Activated naive CD4-positive, alpha-beta T cell treated with anti-CD3 and anti-CD28 coated beads, Interleukin-2, amount 50 U/mL, for 24 hours (primary cell): ENCODE measurements at regions not wholly inside any gene's neighbourhood (a gene's known extent, or its start where the extent isn't known, plus 50 kb on each side); places are given as distances from the start of the nearest gene placed in this dataset.

ENCODE experiments used
- H3K27ac Mint-ChIP-seq: one replicate; pipeline ENCODE4 v1.8.0; 2021; ENCODE audit warnings: mild to moderate bottlenecking, mixed read lengths
- H3K27me3 Mint-ChIP-seq: one replicate; pipeline ENCODE4 v1.8.0; 2021; ENCODE audit warnings: mixed read lengths
- H3K36me3 Mint-ChIP-seq: one replicate; pipeline ENCODE4 v1.8.0; 2021; ENCODE audit warnings: mixed read lengths
- H3K4me1 Mint-ChIP-seq: one replicate; pipeline ENCODE4 v1.8.0; 2021; ENCODE audit warnings: mixed read lengths
- H3K4me3 Mint-ChIP-seq: one replicate; pipeline ENCODE4 v1.8.0; 2021; ENCODE audit warnings: mild to moderate bottlenecking, mixed read lengths
- H3K9me3 Mint-ChIP-seq: one replicate; pipeline ENCODE4 v1.8.0; 2021; ENCODE audit warnings: mixed read lengths

GRCh38 chr2:113812204-113812603 lies 55.8 kb upstream of the SLC35F5 start:
- Mint-ChIP-seq H3K27me3 (no peaks in the 10 kb centered on the region), H3K9me3 (peaks cover 4% of the 10 kb centered on the region), H3K27ac (no peak overlapping the region), H3K36me3 (peaks cover 2% of the 10 kb centered on the region), H3K4me1 (no peaks in the 10 kb centered on the region), H3K4me3 (no peak overlapping the region)

- Mint-ChIP-seq H3K27ac (no peak overlapping the region), H3K36me3 (peaks cover 2% of the 10 kb centered on the region), H3K27me3 (no peaks in the 10 kb centered on the region), H3K4me1 (no peaks in the 10 kb centered on the region), H3K9me3 (peaks cover 4% of the 10 kb centered on the region), H3K4me3 (no peak overlapping the region)
Measured at GRCh38 chr2:113809076-113809736, 52.8 kb upstream of the SLC35F5 start.

- peaks cover 2% of the 10 kb centered on the region for H3K36me3 Mint-ChIP-seq
- no peaks in the 10 kb centered on the region for H3K4me1 Mint-ChIP-seq
- no peak overlapping the region for H3K27ac Mint-ChIP-seq
- H3K4me3 Mint-ChIP-seq = no peak overlapping the region
- H3K27me3 Mint-ChIP-seq = no peaks in the 10 kb centered on the region
- H3K9me3 Mint-ChIP-seq = peaks cover 4% of the 10 kb centered on the region
Measured at GRCh38 chr2:113807721-113808120, 51.3 kb upstream of the SLC35F5 start.

GRCh38 chr2:113806217-113806913 lies 49.9 kb upstream of the SLC35F5 start:
- no peaks in the 10 kb centered on the region for H3K27me3 Mint-ChIP-seq
- H3K36me3 Mint-ChIP-seq = no peaks in the 10 kb centered on the region
- no peaks in the 10 kb centered on the region for H3K4me1 Mint-ChIP-seq
- H3K4me3 Mint-ChIP-seq = no peak overlapping the region
- no peaks in the 10 kb centered on the region for H3K9me3 Mint-ChIP-seq
- no peak overlapping the region for H3K27ac Mint-ChIP-seq
